ENCODE measurements at regions not wholly inside any gene's neighbourhood (a gene's known extent, or its start where the extent isn't known, plus 50 kb on each side); places are given as distances from the start of the nearest gene placed in this dataset.

- TF ChIP-seq NRF1 (IDR thresholded peaks at IDR 0.05; ENCODE audit: low read depth, low read length) (no peak), ZBTB33 (IDR thresholded peaks at IDR 0.05; ENCODE audit: borderline replicate concordance, low read depth) (no peak), JUND (IDR thresholded peaks at IDR 0.05) (no peak), FOXM1 (IDR thresholded peaks at IDR 0.05; ENCODE audit: low read depth) (no peak)
Observed at GRCh38 chr5:162684145-162684544, 616.6 kb downstream of the GABRG2 start (continued).

GRCh38 chr5:162685302-162685701 lies 617.7 kb downstream of the GABRG2 start:
- no peak overlapping the region for H2AFZ ChIP-seq (ENCODE audit: low read depth)
- no peak for DNase-seq
- no peaks in the 10 kb centered on the region for H3K79me2 ChIP-seq (ENCODE audit: insufficient read depth)
- no peaks in the 10 kb centered on the region for H4K20me1 ChIP-seq (ENCODE audit: insufficient read depth)
- 25% methylated on average over 15 of the region's 15 CpGs for WGBS (ENCODE audit: low lambda C conversion rate)
- no peaks in the 10 kb centered on the region for H3K9me2 ChIP-seq
- H3K27ac ChIP-seq (ENCODE audit: low read depth in 2 of 2, low read length in 1 of 2), result no peak overlapping the region
- H3K4me3 ChIP-seq (ENCODE audit: low read depth in 2 of 2, low read length in 1 of 2), result no peak overlapping the region
- no peak overlapping the region for H3K4me2 ChIP-seq
- no peak overlapping the region for H3K9ac ChIP-seq
- no peak for TF ChIP-seq SMC3 (IDR thresholded peaks at IDR 0.05; ENCODE audit: low read depth, low read length)
- no peak for TF ChIP-seq JUND (IDR thresholded peaks at IDR 0.05)
- no peak for TF ChIP-seq PBX3 (IDR thresholded peaks at IDR 0.05)
- TF ChIP-seq IRF3 (IDR thresholded peaks at IDR 0.05; ENCODE audit: low read depth, low read length), result no peak
- TF ChIP-seq MEF2A (IDR thresholded peaks at IDR 0.05; ENCODE audit: borderline replicate concordance, low read depth), result no peak
- no peak for TF ChIP-seq REST (IDR thresholded peaks at IDR 0.05; ENCODE audit: low read depth, low read length)
- no peak for TF ChIP-seq TEAD4 (IDR thresholded peaks at IDR 0.05; ENCODE audit: borderline replicate concordance, insufficient read depth)
- TF ChIP-seq SIN3A (IDR thresholded peaks at IDR 0.05; ENCODE audit: borderline replicate concordance, low read depth, low read length), result no peak
- TF ChIP-seq NFIC (IDR thresholded peaks at IDR 0.05; ENCODE audit: borderline replicate concordance), result no peak
- no peak for TF ChIP-seq TCF12 (IDR thresholded peaks at IDR 0.05)
- TF ChIP-seq EZH2phosphoT487 (IDR thresholded peaks at IDR 0.05; ENCODE audit: borderline replicate concordance, low read depth), result no peak
- TF ChIP-seq TAF1 (IDR thresholded peaks at IDR 0.05; ENCODE audit: borderline replicate concordance, low read depth, low read length), result no peak
- TF ChIP-seq USF1 (IDR thresholded peaks at IDR 0.05; ENCODE audit: borderline replicate concordance, low read depth), result no peak
- TF ChIP-seq CTCF (IDR thresholded peaks at IDR 0.05), result no peak
- no peak for TF ChIP-seq POLR2AphosphoS5 (IDR thresholded peaks at IDR 0.05; ENCODE audit: low read depth, low read length)
- TF ChIP-seq FOXJ3 (CRISPR knock-in tag; IDR thresholded peaks at IDR 0.05), result no peak
- TF ChIP-seq RFX5 (IDR thresholded peaks at IDR 0.05; ENCODE audit: low read length), result no peak
- no peak for TF ChIP-seq FOXM1 (IDR thresholded peaks at IDR 0.05; ENCODE audit: low read depth)
- H3K9me3 ChIP-seq, result no peaks in the 10 kb centered on the region
- H3K4me1 ChIP-seq (ENCODE audit: control insufficient read depth in 1 of 2, insufficient read depth in 2 of 2, low read depth in 1 of 2, low read length in 1 of 2), result no peaks in the 10 kb centered on the region
- H3K36me3 ChIP-seq (replicated peaks in 1 of 2; ENCODE audit: control insufficient read depth in 1 of 2, insufficient read depth in 2 of 2, low read length in 1 of 2), result no peaks in the 10 kb centered on the region
- CTCF ChIA-PET, result no interaction called here
- POLR2A ChIA-PET, result no interaction called here
- no peaks in the 10 kb centered on the region for H3K27me3 ChIP-seq (ENCODE audit: insufficient read depth)
- no peaks in the 10 kb centered on the region for H3F3A ChIP-seq (replicated peaks; ENCODE audit: insufficient read depth)

Measured in SK-N-SH (cell line).